Osteoblast (primary cell): ENCODE measurements at regions not wholly inside any gene's neighbourhood (a gene's known extent, or its start where the extent isn't known, plus 50 kb on each side); places are given as distances from the start of the nearest gene placed in this dataset.

ENCODE experiments used
- DNase-seq: peaks from one replicate; pipeline ENCODE4 v3.0.0; 2011; ENCODE audit warnings: low spot score, mixed read lengths; ENCODE audit not compliant: insufficient read length; ENCODE audit errors: missing footprints
- H2AFZ ChIP-seq: 2 replicates; pipeline ENCODE4 v1.6.0; 2011; ENCODE audit warnings: mild to moderate bottlenecking, low read length
- H3K27ac ChIP-seq: 2 replicates; pipeline ENCODE4 v1.5.1; 2011; ENCODE audit warnings: mild to moderate bottlenecking, low read depth, low read length, moderate library complexity
- H3K27me3 ChIP-seq: 2 replicates; pipeline ENCODE4 v1.6.0; 2012; ENCODE audit warnings: mild to moderate bottlenecking, control low read depth, inconsistent platforms, low read length, moderate library complexity; ENCODE audit not compliant: insufficient read depth
- H3K36me3 ChIP-seq: 2 replicates; pipeline ENCODE4 v1.5.1; 2011; ENCODE audit warnings: mild to moderate bottlenecking, low read length, control low read depth, moderate library complexity; ENCODE audit not compliant: insufficient read depth
- H3K4me1 ChIP-seq: 2 replicates; pipeline ENCODE4 v1.5.1; 2011; ENCODE audit warnings: mild to moderate bottlenecking, low read length, control low read depth, moderate library complexity; ENCODE audit not compliant: insufficient read depth
- H3K4me2 ChIP-seq: 2 replicates; pipeline ENCODE4 v1.6.0; 2011; ENCODE audit warnings: mild to moderate bottlenecking, low read length; ENCODE audit not compliant: insufficient read depth
- H3K4me3 ChIP-seq: fragments of 200-600 bp; sonication (generic); 3 replicates; pipeline ENCODE4 v1.5.1; 2012; ENCODE audit warnings: mild to moderate bottlenecking, low read length, inconsistent platforms; ENCODE audit not compliant: insufficient read depth
- H3K79me2 ChIP-seq: 2 replicates; pipeline ENCODE4 v1.6.0; 2012; ENCODE audit warnings: mild to moderate bottlenecking, low read length, control low read depth, inconsistent platforms; ENCODE audit not compliant: insufficient read depth
- H3K9me3 ChIP-seq: 2 replicates; pipeline ENCODE4 v1.5.1; 2011; ENCODE audit warnings: low read depth, low read length, control low read depth
- H4K20me1 ChIP-seq: 2 replicates; pipeline ENCODE4 v1.6.0; 2012; ENCODE audit warnings: mild to moderate bottlenecking, low read length, control low read depth; ENCODE audit not compliant: insufficient read depth
- TF ChIP-seq, protein P1 (sequence below): IDR thresholded peaks from 2 replicates; pipeline ENCODE4 v1.5.1; 2011; ENCODE audit warnings: mild to moderate bottlenecking, low read depth, low read length, moderate library complexity; ENCODE audit errors: extremely low read depth

GRCh38 chrX:39175418-39176057 is 374.3 kb downstream of the MID1IP1 start:
- no peaks in the 10 kb centered on the region for H3K9me3 ChIP-seq
- no peak overlapping the region for H3K4me3 ChIP-seq
- H3K36me3 ChIP-seq = no peaks in the 10 kb centered on the region
- H2AFZ ChIP-seq = no peak overlapping the region
- H3K4me2 ChIP-seq = no peak overlapping the region
- no peaks in the 10 kb centered on the region for H4K20me1 ChIP-seq
- H3K79me2 ChIP-seq = no peaks in the 10 kb centered on the region
- peaks cover 40% of the 10 kb centered on the region for H3K27me3 ChIP-seq
- no peak overlapping the region for H3K27ac ChIP-seq
- TF ChIP-seq, protein P1, sequence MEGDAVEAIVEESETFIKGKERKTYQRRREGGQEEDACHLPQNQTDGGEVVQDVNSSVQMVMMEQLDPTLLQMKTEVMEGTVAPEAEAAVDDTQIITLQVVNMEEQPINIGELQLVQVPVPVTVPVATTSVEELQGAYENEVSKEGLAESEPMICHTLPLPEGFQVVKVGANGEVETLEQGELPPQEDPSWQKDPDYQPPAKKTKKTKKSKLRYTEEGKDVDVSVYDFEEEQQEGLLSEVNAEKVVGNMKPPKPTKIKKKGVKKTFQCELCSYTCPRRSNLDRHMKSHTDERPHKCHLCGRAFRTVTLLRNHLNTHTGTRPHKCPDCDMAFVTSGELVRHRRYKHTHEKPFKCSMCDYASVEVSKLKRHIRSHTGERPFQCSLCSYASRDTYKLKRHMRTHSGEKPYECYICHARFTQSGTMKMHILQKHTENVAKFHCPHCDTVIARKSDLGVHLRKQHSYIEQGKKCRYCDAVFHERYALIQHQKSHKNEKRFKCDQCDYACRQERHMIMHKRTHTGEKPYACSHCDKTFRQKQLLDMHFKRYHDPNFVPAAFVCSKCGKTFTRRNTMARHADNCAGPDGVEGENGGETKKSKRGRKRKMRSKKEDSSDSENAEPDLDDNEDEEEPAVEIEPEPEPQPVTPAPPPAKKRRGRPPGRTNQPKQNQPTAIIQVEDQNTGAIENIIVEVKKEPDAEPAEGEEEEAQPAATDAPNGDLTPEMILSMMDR = no peak
- no peaks in the 10 kb centered on the region for H3K4me1 ChIP-seq
- DNase-seq = no peak

GRCh38 chrX:39176105-39176504 is 374.8 kb downstream of the MID1IP1 start:
- Histone ChIP-seq H3K36me3 (no peaks in the 10 kb centered on the region), H3K9me3 (no peaks in the 10 kb centered on the region), H4K20me1 (no peaks in the 10 kb centered on the region), H3K4me1 (no peaks in the 10 kb centered on the region), H3K4me2 (no peak overlapping the region), H3K27ac (no peak overlapping the region), H3K4me3 (no peak overlapping the region), H2AFZ (no peak overlapping the region), H3K79me2 (no peaks in the 10 kb centered on the region), H3K27me3 (peaks cover 39% of the 10 kb centered on the region)
- no peak for DNase-seq
- TF ChIP-seq, protein P1 = no peak

- no peak for DNase-seq
- TF ChIP-seq, protein P1 = no peak
- Histone ChIP-seq H4K20me1 (no peaks in the 10 kb centered on the region), H3K4me3 (no peak overlapping the region), H3K4me1 (no peaks in the 10 kb centered on the region), H3K36me3 (no peaks in the 10 kb centered on the region), H3K9me3 (no peaks in the 10 kb centered on the region), H3K4me2 (no peak overlapping the region), H2AFZ (no peak overlapping the region), H3K27ac (no peak overlapping the region), H3K27me3 (peaks cover 47% of the 10 kb centered on the region), H3K79me2 (no peaks in the 10 kb centered on the region)
Measured at GRCh38 chrX:39189431-39189830, 388.2 kb downstream of the MID1IP1 start.

DNA sequence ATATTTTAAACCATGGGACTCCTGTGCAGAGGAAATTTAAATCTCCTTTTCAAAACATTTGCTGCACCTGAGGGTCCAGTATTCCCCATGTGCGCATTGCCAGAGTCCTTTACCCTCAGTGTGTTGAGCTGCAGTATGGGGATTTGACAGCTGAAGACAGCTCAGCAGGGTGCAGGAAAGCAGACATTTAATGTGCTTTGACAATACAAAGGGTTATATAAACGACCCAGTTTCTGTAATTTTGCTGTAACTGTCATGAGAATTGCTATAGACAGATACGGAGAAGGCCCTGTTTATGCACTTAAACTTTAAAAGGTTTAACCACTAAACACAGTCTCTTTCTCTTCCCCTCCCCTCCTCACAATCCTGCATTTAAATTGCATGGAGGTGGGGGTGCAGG is 393.4 kb downstream of the MID1IP1 start:
- peaks cover 4% of the 10 kb centered on the region for H3K4me1 ChIP-seq
- H3K4me2 ChIP-seq = no peak overlapping the region
- no peak for DNase-seq
- H3K36me3 ChIP-seq = no peaks in the 10 kb centered on the region
- no peaks in the 10 kb centered on the region for H4K20me1 ChIP-seq
- TF ChIP-seq, protein P1 = no peak
- H3K79me2 ChIP-seq = no peaks in the 10 kb centered on the region
- H3K4me3 ChIP-seq = no peak overlapping the region
- no peak overlapping the region for H3K27ac ChIP-seq
- no peak overlapping the region for H2AFZ ChIP-seq
- H3K9me3 ChIP-seq = no peaks in the 10 kb centered on the region
- H3K27me3 ChIP-seq = peaks cover 55% of the 10 kb centered on the region
